Ramos (cell line): ENCODE measurements at regions not wholly inside any gene's neighbourhood (a gene's known extent, or its start where the extent isn't known, plus 50 kb on each side); places are given as distances from the start of the nearest gene placed in this dataset.

ENCODE experiments used
- in situ Hi-C: fragments of 300-500 bp; cut with MboI; formaldehyde crosslinking; loops from one replicate; pipeline ENCODE4 v1.14.3; 2022; ENCODE audit warnings: low sequenced_read_pairs; ENCODE audit not compliant: unreplicated experiment

- in situ Hi-C loops: no loop called here
Measured at GRCh38 chr16:85364323-85365040, 248.6 kb upstream of the GSE1 start.

GRCh38 chr16:85365120-85365519 is 248.0 kb upstream of the GSE1 start:
- in situ Hi-C loops: no loop called here

GRCh38 chr16:85366031-85366763 is 246.9 kb upstream of the GSE1 start:
- in situ Hi-C loops: no loop called here

- in situ Hi-C loops: no loop called here
Measured at GRCh38 chr16:85367485-85367884, 245.6 kb upstream of the GSE1 start.

GRCh38 chr16:85369060-85369459 is 244.1 kb upstream of the GSE1 start:
- in situ Hi-C loops: no loop called here

GRCh38 chr16:85369741-85370528 is 243.2 kb upstream of the GSE1 start:
- in situ Hi-C loops: no loop called here

- in situ Hi-C loops: no loop called here
Measured at GRCh38 chr16:85370543-85370880, 242.6 kb upstream of the GSE1 start.

GRCh38 chr16:85370881-85371651 is 242.1 kb upstream of the GSE1 start:
- in situ Hi-C loops: no loop called here

GRCh38 chr16:85371948-85372347 is 241.2 kb upstream of the GSE1 start:
- in situ Hi-C loops: no loop called here

- in situ Hi-C loops: no loop called here
Measured at GRCh38 chr16:85372627-85373372, 240.3 kb upstream of the GSE1 start.

GRCh38 chr16:85373741-85374570 is 239.2 kb upstream of the GSE1 start:
- in situ Hi-C loops: no loop called here

GRCh38 chr16:85374571-85374872 is 238.6 kb upstream of the GSE1 start:
- in situ Hi-C loops: no loop called here

- in situ Hi-C loops: no loop called here
Measured at GRCh38 chr16:85375282-85375681, 237.8 kb upstream of the GSE1 start.

GRCh38 chr16:85376292-85377095 is 236.6 kb upstream of the GSE1 start:
- in situ Hi-C loops: no loop called here

GRCh38 chr16:85377388-85378144 is 235.6 kb upstream of the GSE1 start:
- in situ Hi-C loops: no loop called here

- in situ Hi-C loops: no loop called here
Measured at GRCh38 chr16:85378145-85379040, 234.7 kb upstream of the GSE1 start.
